ENCODE measurements at regions not wholly inside any gene's neighbourhood (a gene's known extent, or its start where the extent isn't known, plus 50 kb on each side); places are given as distances from the start of the nearest gene placed in this dataset.

DNA sequence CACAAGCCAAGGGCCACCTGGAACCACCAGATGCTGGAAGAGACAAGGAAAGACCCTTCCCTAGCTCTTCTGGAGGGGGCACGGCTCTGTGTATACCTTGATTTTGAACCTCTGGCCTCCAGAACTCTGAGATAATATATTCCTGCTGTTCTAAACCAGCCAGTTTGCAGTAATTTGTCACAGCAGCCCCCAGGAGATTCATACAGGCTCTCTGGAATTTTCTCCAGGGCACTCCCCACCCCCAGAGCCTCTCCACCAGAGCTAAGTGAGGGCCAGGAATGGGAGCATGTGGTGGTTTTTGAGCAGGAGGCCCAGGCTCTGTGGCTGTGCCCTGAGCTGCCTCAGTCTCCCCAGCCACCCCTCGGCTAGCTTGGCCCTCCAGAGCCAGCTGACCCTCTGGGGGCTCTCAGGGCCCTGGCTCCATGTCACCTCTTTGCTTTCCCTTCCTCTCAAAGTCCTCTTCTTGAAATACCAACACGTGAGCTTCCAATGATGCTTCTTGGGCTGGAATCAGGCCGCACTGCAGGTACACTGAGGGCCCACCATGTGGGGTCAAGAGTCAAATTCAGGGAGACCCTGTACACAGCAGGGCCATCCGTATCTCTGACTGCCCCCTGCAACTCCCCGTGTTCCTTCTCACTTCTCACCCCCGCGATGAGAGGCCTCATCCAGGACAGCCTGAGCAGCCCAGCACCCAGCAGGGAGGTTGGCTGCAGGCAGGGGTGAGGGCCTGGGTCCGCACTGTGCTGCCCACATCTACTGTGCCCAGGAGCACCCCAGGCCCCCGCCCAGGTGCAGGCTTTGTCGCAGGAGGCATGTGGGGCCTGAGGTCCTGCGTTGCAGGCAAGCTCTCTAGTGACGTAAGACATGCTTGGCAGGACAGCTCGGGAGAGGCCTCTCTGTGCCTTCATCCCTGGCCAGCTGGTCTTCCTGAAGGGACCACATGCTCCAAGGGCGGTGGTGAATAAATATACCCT is 155.5 kb downstream of the ANKRD60 start:
- intact Hi-C loops (cut with DNase I): no loop called here
- Histone ChIP-seq H3K36me3 (no peaks in the 10 kb centered on the region), H3K9me3 (no peaks in the 10 kb centered on the region), H3K4me1 (no peaks in the 10 kb centered on the region), H3K27ac (no peak overlapping the region), H3K27me3 (peaks cover 0 to 9% (median 6%) of the 10 kb centered on the region in 3 donors), H3K4me3 (no peak overlapping the region)
- 89 to 91% methylated on average over 15 of the region's 15 CpGs for WGBS, 2 donors
- DNase-seq: no peak
- TF ChIP-seq, protein P1, sequence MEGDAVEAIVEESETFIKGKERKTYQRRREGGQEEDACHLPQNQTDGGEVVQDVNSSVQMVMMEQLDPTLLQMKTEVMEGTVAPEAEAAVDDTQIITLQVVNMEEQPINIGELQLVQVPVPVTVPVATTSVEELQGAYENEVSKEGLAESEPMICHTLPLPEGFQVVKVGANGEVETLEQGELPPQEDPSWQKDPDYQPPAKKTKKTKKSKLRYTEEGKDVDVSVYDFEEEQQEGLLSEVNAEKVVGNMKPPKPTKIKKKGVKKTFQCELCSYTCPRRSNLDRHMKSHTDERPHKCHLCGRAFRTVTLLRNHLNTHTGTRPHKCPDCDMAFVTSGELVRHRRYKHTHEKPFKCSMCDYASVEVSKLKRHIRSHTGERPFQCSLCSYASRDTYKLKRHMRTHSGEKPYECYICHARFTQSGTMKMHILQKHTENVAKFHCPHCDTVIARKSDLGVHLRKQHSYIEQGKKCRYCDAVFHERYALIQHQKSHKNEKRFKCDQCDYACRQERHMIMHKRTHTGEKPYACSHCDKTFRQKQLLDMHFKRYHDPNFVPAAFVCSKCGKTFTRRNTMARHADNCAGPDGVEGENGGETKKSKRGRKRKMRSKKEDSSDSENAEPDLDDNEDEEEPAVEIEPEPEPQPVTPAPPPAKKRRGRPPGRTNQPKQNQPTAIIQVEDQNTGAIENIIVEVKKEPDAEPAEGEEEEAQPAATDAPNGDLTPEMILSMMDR (IDR thresholded peaks at IDR 0.05): no peak
- no peak for TF ChIP-seq EP300 (IDR thresholded peaks at IDR 0.05)
- no peak for TF ChIP-seq POLR2A (IDR thresholded peaks at IDR 0.05)
- no peak for TF ChIP-seq POLR2AphosphoS5 (IDR thresholded peaks at IDR 0.05)

DNA sequence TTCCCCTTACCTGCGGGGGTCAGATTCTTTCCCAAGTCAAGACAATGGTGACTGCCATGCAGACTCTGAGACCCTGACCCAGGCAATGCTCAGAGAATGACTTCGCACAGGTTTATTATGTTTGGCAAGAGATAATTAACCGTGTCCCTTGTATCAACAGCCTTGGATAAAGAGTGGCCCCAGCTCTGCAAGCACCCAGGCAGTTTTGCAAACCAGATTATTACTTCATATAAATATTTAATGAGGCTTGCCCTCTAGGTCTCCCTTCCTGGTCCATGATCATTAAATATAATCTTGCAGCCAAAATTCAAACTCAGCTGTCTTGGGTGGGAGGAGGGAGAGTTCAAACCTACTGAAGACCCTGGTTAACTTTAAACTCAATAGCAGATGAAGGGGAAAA is 156.5 kb downstream of the ANKRD60 start:
- Histone ChIP-seq H3K4me3 (no peak overlapping the region), H3K36me3 (no peaks in the 10 kb centered on the region), H3K4me1 (no peaks in the 10 kb centered on the region), H3K27me3 (peaks cover 0 to 9% (median 6%) of the 10 kb centered on the region in 3 donors), H3K27ac (no peak overlapping the region), H3K9me3 (no peaks in the 10 kb centered on the region)
- intact Hi-C loops (cut with DNase I): no loop called here
- no peak for DNase-seq
- TF ChIP-seq POLR2A (IDR thresholded peaks at IDR 0.05) (no peak), POLR2AphosphoS5 (IDR thresholded peaks at IDR 0.05) (no peak)
- TF ChIP-seq, protein P1 (IDR thresholded peaks at IDR 0.05): no peak
- WGBS, 2 donors: 52 to 77% methylated on average over 3 of the region's 3 CpGs

DNA sequence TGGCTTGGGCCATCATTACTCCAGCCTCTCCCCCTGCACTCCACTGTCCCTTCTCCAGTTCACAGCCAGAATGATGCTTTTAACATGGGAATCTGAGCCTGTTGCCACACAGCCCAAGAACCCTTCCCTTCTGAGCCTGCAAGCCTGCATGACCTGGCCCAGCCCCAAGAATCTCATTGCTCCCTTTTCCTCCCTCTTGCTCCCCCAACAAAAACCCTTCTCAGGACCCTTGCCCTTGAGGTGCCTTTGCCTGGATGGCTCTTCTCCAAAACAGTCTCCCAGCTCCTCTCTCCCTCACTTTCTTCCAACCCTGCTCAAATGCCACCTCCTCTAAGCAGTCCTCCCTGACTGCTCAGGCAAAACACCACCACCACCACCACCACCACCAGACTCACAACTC is 157.2 kb downstream of the ANKRD60 start:
- intact Hi-C loops (cut with DNase I): no loop called here
- TF ChIP-seq POLR2AphosphoS5 (IDR thresholded peaks at IDR 0.05) (no peak), POLR2A (IDR thresholded peaks at IDR 0.05) (no peak), EP300 (IDR thresholded peaks at IDR 0.05) (no peak)
- TF ChIP-seq, protein P1 (IDR thresholded peaks at IDR 0.05): no peak
- DNase-seq: no peak
- Histone ChIP-seq H3K36me3 (no peaks in the 10 kb centered on the region), H3K27me3 (peaks cover 0 to 9% (median 6%) of the 10 kb centered on the region in 3 donors), H3K4me1 (no peaks in the 10 kb centered on the region), H3K4me3 (no peak overlapping the region), H3K9me3 (no peaks in the 10 kb centered on the region), H3K27ac (no peak overlapping the region)

DNA sequence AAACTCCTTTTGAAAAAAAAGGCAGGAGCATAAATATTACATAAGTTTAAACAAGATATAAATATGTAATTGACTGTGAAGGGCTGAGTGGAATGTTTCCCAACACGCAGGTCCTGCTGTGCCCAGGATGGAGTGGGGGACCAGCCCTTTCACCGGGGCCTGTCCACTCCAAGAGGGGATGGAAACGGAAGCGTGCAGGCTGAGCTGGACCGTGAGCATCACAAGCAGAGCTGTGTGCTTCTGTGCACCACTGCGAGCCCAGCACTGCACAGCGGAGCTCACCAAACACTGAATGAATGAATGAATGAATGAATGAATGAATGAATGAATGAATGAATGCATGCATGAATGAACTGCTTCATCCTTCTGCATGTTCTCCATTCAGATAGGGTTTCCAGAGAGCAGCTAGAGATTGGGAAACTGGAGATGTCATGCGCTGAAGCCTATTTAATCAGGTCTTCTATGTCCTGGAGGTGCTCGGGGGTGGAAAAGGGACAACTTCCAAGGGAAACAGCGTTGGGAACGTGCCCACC is 157.7 kb downstream of the ANKRD60 start:
- no peaks in the 10 kb centered on the region for H3K9me3 ChIP-seq
- WGBS, 2 donors: 86 to 88% methylated on average over 11 of the region's 11 CpGs
- no peaks in the 10 kb centered on the region for H3K4me1 ChIP-seq
- no peak overlapping the region for H3K4me3 ChIP-seq
- intact Hi-C loops (cut with DNase I): no loop called here
- no peak overlapping the region for H3K27ac ChIP-seq
- H3K27me3 ChIP-seq: peaks cover 0 to 9% (median 6%) of the 10 kb centered on the region in 3 donors
- TF ChIP-seq EP300 (IDR thresholded peaks at IDR 0.05) (no peak), POLR2A (IDR thresholded peaks at IDR 0.05) (no peak), POLR2AphosphoS5 (IDR thresholded peaks at IDR 0.05) (no peak)
- TF ChIP-seq, protein P1 (IDR thresholded peaks at IDR 0.05): no peak
- H3K36me3 ChIP-seq: no peaks in the 10 kb centered on the region
- DNase-seq: no peak
